GM19455 (cell line): ENCODE measurements at regions not wholly inside any gene's neighbourhood (a gene's known extent, or its start where the extent isn't known, plus 50 kb on each side); places are given as distances from the start of the nearest gene placed in this dataset.

Source experiments
- ATAC-seq: cut with Tn5 transposase; IDR thresholded peaks from one replicate; pipeline ENCODE4 v1.9.1; 2021; ENCODE audit not compliant: unreplicated experiment

DNA sequence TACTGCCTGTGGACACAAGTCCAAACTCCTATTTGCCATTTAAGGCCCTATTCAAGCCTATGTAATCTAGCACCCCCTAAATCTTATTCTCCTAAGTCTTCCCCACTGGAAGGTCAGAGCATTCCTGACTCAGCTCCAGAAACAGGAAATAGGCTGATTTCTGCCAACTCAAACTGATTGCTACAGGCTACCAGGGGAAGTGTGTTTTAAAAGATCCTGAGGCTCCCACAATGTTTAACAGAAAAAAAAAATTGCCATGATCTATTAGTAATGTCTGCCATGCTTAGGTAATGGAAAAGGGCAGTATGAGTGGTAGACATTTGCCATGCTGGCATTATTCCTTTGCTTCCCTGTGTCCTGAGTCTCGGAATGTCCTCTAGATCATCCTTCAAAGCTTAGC lies 65.8 kb upstream of the BRINP1 start:
- no peak for ATAC-seq

DNA sequence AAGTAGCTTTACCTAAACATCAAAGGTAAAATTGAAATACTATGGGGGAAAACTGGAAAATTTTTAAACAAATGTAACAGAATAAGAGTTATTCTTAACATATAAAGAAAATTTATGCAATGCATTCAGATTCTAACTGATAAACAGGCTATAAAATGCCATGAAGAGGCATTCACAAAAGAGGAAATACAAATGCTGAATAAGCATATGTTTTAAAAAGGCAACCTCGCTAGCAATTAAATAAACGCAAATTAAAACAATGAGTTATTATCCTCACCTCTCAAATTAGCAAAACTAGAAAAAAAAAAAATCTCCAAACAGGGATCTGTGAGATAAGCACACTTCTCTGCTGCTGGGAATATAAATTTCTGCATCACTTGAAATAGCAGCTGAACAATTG lies 63.2 kb upstream of the BRINP1 start:
- no peak for ATAC-seq

DNA sequence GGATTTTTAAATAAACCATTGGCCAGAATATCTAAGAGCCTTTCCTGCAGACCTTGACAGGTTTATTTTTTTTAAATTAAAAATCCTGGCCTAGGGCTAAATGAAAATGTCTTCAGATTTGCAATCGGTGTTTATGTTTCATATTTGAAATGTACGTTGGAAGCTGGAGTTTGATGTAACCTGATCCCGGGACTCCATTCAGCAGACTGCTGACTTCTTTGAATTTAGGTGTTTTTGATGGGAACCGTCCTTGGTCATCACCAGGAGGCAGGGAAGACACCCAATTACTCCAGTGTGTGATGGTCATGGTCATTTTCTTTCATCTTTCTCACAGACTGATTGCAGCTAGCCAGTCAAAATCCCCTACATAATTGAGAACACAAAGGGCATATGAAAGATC lies 60.1 kb upstream of the BRINP1 start:
- ATAC-seq = no peak

DNA sequence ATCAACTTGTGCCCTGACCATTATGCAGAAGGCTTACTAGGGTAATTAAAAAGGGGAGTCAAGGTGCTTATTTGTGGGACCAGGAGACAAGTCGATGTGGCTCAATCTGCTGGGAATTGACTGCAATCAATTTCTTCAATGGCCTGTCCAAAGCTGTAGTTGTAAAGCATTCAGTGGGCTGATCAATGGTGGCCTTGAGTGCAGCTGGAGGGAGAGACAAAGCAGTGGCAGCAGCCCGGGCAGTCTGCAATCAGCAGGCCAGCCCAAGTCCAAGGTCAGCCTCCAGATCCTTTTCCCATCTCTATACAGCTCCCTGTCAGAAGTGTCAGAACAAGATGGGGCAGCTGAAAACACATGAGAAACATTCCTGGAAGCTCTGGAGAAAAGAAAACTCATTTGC lies 51.0 kb upstream of the BRINP1 start:
- no peak for ATAC-seq
